WTC11 (cell line): ENCODE measurements at regions not wholly inside any gene's neighbourhood (a gene's known extent, or its start where the extent isn't known, plus 50 kb on each side); places are given as distances from the start of the nearest gene placed in this dataset.

Experiments
- ATAC-seq: fragments of 200-7000 bp; cut with Tn5 transposase; 2 replicates; pipeline ENCODE4 v1.10.0; 2021; ENCODE audit warnings: mild to moderate bottlenecking, moderate library complexity
- CTCF ChIA-PET: fragments of 300-600 bp; sonication (Branson Sonifier 250); formaldehyde crosslinking; loops from one replicate; lab custom pipeline; 2021; ENCODE audit warnings: antibody characterized with exemption; lab: Charles Lee
- POLR2A ChIA-PET: fragments of 350-600 bp; sonication (Branson Sonifier 250); formaldehyde crosslinking; loops from one replicate; lab custom pipeline; 2021; ENCODE audit warnings: antibody characterized with exemption; lab: Charles Lee
- DNase-seq: peaks from one replicate; pipeline ENCODE4 v3.0.0; 2021; ENCODE audit warnings: low spot score
- H3K27ac Mint-ChIP-seq: 2 replicates; pipeline ENCODE4 v1.8.0; 2021; ENCODE audit warnings: mixed read lengths
- H3K27me3 Mint-ChIP-seq: 2 replicates; pipeline ENCODE4 v1.8.0; 2021; ENCODE audit warnings: low read depth, mild to moderate bottlenecking, moderate library complexity, mixed read lengths
- H3K36me3 Mint-ChIP-seq: 2 replicates; pipeline ENCODE4 v1.8.0; 2021; ENCODE audit warnings: mixed read lengths
- H3K4me1 Mint-ChIP-seq: 2 replicates; pipeline ENCODE4 v1.8.0; 2022; ENCODE audit warnings: mixed read lengths
- H3K4me3 Mint-ChIP-seq: 2 replicates; pipeline ENCODE4 v1.8.0; 2021; ENCODE audit warnings: mild to moderate bottlenecking, moderate library complexity, mixed read lengths
- H3K9me3 Mint-ChIP-seq: 2 replicates; pipeline ENCODE4 v1.8.0; 2021; ENCODE audit warnings: mixed read lengths
- ATF2 ChIP-seq: sonication (generic); formaldehyde crosslinking; IDR thresholded peaks from 2 replicates; pipeline ENCODE4 v1.8.1; 2022; ENCODE audit warnings: low read depth, missing genetic modification reagents, borderline replicate concordance
- CBFB ChIP-seq: sonication (generic); formaldehyde crosslinking; IDR thresholded peaks from 2 replicates; pipeline ENCODE4 v1.8.1; 2022; ENCODE audit warnings: mild to moderate bottlenecking, low read depth, missing genetic modification reagents
- CREB1 ChIP-seq: sonication (generic); formaldehyde crosslinking; IDR thresholded peaks from 2 replicates; pipeline ENCODE4 v1.8.0; 2023; ENCODE audit warnings: mild to moderate bottlenecking, missing genetic modification reagents
- E2F1 ChIP-seq: sonication (generic); formaldehyde crosslinking; IDR thresholded peaks from 2 replicates; pipeline ENCODE4 v1.8.0; 2022; ENCODE audit warnings: mild to moderate bottlenecking, missing genetic modification reagents
- E2F5 ChIP-seq: sonication (generic); formaldehyde crosslinking; IDR thresholded peaks from 2 replicates; pipeline ENCODE4 v1.8.1; 2022; ENCODE audit warnings: mild to moderate bottlenecking, moderate library complexity, missing genetic modification reagents
- ELF4 ChIP-seq: sonication (generic); formaldehyde crosslinking; IDR thresholded peaks from 2 replicates; pipeline ENCODE4 v1.8.1; 2022; ENCODE audit warnings: low read depth, mild to moderate bottlenecking, moderate library complexity, missing genetic modification reagents
- FOXK1 ChIP-seq: sonication (generic); formaldehyde crosslinking; IDR thresholded peaks from 2 replicates; pipeline ENCODE4 v1.8.0; 2022; ENCODE audit warnings: mild to moderate bottlenecking, moderate library complexity, missing genetic modification reagents
- IRF1 ChIP-seq: sonication (generic); formaldehyde crosslinking; IDR thresholded peaks from 2 replicates; pipeline ENCODE4 v1.8.0; 2023; ENCODE audit warnings: missing genetic modification reagents
- NR2C2 ChIP-seq: sonication (generic); formaldehyde crosslinking; IDR thresholded peaks from 2 replicates; pipeline ENCODE4 v1.8.0; 2022; ENCODE audit warnings: mild to moderate bottlenecking, missing genetic modification reagents
- RORB ChIP-seq: fragments of 250-450 bp; sonication (Bioruptor Pico); IDR thresholded peaks from 2 replicates; pipeline ENCODE4 v1.9.0; 2021; ENCODE audit warnings: mild to moderate bottlenecking
- SP1 ChIP-seq: sonication (generic); formaldehyde crosslinking; conservative IDR thresholded peaks from 2 replicates; pipeline ENCODE4 v1.8.1; 2022; ENCODE audit warnings: missing genetic modification reagents
- TEAD1 ChIP-seq: sonication (generic); formaldehyde crosslinking; IDR thresholded peaks from 2 replicates; pipeline ENCODE4 v1.8.0; 2022; ENCODE audit warnings: mild to moderate bottlenecking, missing genetic modification reagents
- TEAD4 ChIP-seq: sonication (generic); formaldehyde crosslinking; IDR thresholded peaks from 2 replicates; pipeline ENCODE4 v1.8.0; 2022; ENCODE audit warnings: mild to moderate bottlenecking, missing genetic modification reagents
- TP53 ChIP-seq: sonication (generic); formaldehyde crosslinking; IDR thresholded peaks from 2 replicates; pipeline ENCODE4 v1.8.1; 2023; ENCODE audit warnings: mild to moderate bottlenecking, missing genetic modification reagents
- ZBTB21 ChIP-seq: sonication (generic); formaldehyde crosslinking; IDR thresholded peaks from 2 replicates; pipeline ENCODE4 v1.8.1; 2023; ENCODE audit warnings: mild to moderate bottlenecking, missing genetic modification reagents, borderline replicate concordance
- ZNF219 ChIP-seq: sonication (generic); formaldehyde crosslinking; IDR thresholded peaks from 2 replicates; pipeline ENCODE4 v1.8.0; 2023; ENCODE audit warnings: missing genetic modification reagents, mild to moderate bottlenecking, borderline replicate concordance
- ZNF317 ChIP-seq: sonication (generic); formaldehyde crosslinking; IDR thresholded peaks from 2 replicates; pipeline ENCODE4 v1.8.1; 2023; ENCODE audit warnings: low read depth, mild to moderate bottlenecking, moderate library complexity, missing genetic modification reagents, borderline replicate concordance
- ZNF396 ChIP-seq: fragments of 250-450 bp; sonication (Bioruptor Pico); IDR thresholded peaks from 2 replicates; pipeline ENCODE4 v1.8.0; 2021; ENCODE audit warnings: mild to moderate bottlenecking, moderate library complexity, borderline replicate concordance
- ZNF423 ChIP-seq: fragments of 250-450 bp; sonication (Bioruptor Pico); IDR thresholded peaks from 2 replicates; pipeline ENCODE4 v2.1.2; 2022; ENCODE audit warnings: mild to moderate bottlenecking, moderate library complexity
- ZNF532 ChIP-seq: fragments of 250-450 bp; sonication (Bioruptor Pico); IDR thresholded peaks from 2 replicates; pipeline ENCODE4 v1.9.0; 2021; ENCODE audit warnings: mild to moderate bottlenecking, borderline replicate concordance
- TF ChIP-seq, protein P1 (sequence below): fragments of 250-450 bp; sonication (Bioruptor Pico); IDR thresholded peaks from 2 replicates; pipeline ENCODE4 v2.1.2; 2022; ENCODE audit warnings: mild to moderate bottlenecking, moderate library complexity
- TF ChIP-seq, protein P2 (sequence below): sonication (generic); formaldehyde crosslinking; IDR thresholded peaks from 2 replicates; pipeline ENCODE4 v1.8.0; 2022; ENCODE audit warnings: mild to moderate bottlenecking, missing genetic modification reagents

DNA sequence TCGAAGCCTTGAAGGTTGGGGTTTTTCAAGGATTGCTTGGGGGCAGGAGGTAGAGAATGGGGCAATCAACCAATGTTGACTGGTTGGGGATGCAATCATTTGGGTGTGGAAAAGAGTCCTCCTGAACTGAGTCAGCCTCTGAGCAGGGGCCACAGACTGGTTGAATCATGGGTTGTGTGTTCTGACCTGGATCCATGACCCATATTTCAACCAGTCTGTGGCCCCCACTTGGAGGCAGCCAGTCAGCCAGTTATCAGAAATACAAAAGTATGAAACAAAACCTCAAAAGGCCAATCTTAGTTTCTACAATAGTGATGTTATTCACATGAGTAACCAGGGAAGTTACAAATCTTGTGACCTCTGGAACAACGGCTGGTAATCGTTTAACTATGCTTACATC is 81.4 kb upstream of the RANBP6 start:
- no peak for DNase-seq
- TF ChIP-seq FOXK1 (CRISPR knock-in tag) (no peak), ATF2 (CRISPR knock-in tag) (no peak), ELF4 (CRISPR knock-in tag) (no peak), CREB1 (no peak), E2F1 (CRISPR knock-in tag) (no peak), NR2C2 (CRISPR knock-in tag) (no peak), ZNF532 (no peak), ZBTB21 (CRISPR knock-in tag) (no peak), IRF1 (CRISPR knock-in tag) (no peak), SP1 (CRISPR knock-in tag) (no peak), ZNF219 (no peak), RORB (CRISPR knock-in tag) (no peak), TEAD4 (CRISPR knock-in tag) (no peak), ZNF396 (CRISPR knock-in tag) (no peak), CBFB (CRISPR knock-in tag) (no peak)
- H3K36me3 Mint-ChIP-seq = no peaks in the 10 kb centered on the region
- H3K4me1 Mint-ChIP-seq = no peaks in the 10 kb centered on the region
- H3K4me3 Mint-ChIP-seq = no peak overlapping the region
- H3K27me3 Mint-ChIP-seq = no peaks in the 10 kb centered on the region
- ChIA-PET CTCF (no interaction called here), POLR2A (no interaction called here)
- H3K9me3 Mint-ChIP-seq = peaks cover 11% of the 10 kb centered on the region
- ATAC-seq = no peak
- H3K27ac Mint-ChIP-seq = no peak overlapping the region

GRCh38 chr9:6090277-6091210 is 75.1 kb upstream of the RANBP6 start:
- POLR2A ChIA-PET = no interaction called here
- TF ChIP-seq ZNF423 (no peak), TP53 (CRISPR knock-in tag) (no peak), TEAD1 (no peak), ATF2 (CRISPR knock-in tag) (no peak), ZNF219 (no peak), ZNF317 (no peak), E2F5 (no peak)
- TF ChIP-seq, protein P1, sequence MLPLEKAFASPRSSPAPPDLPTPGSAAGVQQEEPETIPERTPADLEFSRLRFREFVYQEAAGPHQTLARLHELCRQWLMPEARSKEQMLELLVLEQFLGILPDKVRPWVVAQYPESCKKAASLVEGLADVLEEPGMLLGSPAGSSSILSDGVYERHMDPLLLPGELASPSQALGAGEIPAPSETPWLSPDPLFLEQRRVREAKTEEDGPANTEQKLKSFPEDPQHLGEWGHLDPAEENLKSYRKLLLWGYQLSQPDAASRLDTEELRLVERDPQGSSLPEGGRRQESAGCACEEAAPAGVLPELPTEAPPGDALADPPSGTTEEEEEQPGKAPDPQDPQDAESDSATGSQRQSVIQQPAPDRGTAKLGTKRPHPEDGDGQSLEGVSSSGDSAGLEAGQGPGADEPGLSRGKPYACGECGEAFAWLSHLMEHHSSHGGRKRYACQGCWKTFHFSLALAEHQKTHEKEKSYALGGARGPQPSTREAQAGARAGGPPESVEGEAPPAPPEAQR (CRISPR knock-in tag) = no peak
- TF ChIP-seq, protein P2, sequence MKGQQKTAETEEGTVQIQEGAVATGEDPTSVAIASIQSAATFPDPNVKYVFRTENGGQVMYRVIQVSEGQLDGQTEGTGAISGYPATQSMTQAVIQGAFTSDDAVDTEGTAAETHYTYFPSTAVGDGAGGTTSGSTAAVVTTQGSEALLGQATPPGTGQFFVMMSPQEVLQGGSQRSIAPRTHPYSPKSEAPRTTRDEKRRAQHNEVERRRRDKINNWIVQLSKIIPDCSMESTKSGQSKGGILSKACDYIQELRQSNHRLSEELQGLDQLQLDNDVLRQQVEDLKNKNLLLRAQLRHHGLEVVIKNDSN (CRISPR knock-in tag) = no peak

More at GRCh38 chr9:6090277-6091210, 75.1 kb upstream of the RANBP6 start:
- ATAC-seq (no peak), DNase-seq (no peak)
- Mint-ChIP-seq H3K36me3 (no peaks in the 10 kb centered on the region), H3K4me3 (no peak overlapping the region), H3K27me3 (no peaks in the 10 kb centered on the region), H3K27ac (no peak overlapping the region), H3K4me1 (peaks cover 12% of the 10 kb centered on the region), H3K9me3 (peaks cover 14% of the 10 kb centered on the region)
- CTCF ChIA-PET = interaction anchor here (2.2 kb wide), 1 partner anchor 16 kb away, joined by 7 read pairs; no protein-coding TSS in a partner anchor
